B cell (primary cell): ENCODE measurements at regions not wholly inside any gene's neighbourhood (a gene's known extent, or its start where the extent isn't known, plus 50 kb on each side); places are given as distances from the start of the nearest gene placed in this dataset.

Experiments
- ATAC-seq: fragments of 200-7000 bp; cut with Tn5 transposase; one replicate; pipeline ENCODE4 v1.10.0; 2021; ENCODE audit warnings: low read depth, mild to moderate bottlenecking, moderate number of reproducible peaks, moderate library complexity
- CTCF ChIA-PET: fragments of 350-600 bp; sonication (Branson Sonifier 250); formaldehyde crosslinking; loops from one replicate; lab custom pipeline; 2021; ENCODE audit warnings: antibody characterized with exemption, inconsistent platforms; lab: Charles Lee
- POLR2A ChIA-PET: fragments of 350-600 bp; sonication (Branson Sonifier 250); formaldehyde crosslinking; loops from one replicate; lab custom pipeline; 2021; ENCODE audit warnings: antibody characterized with exemption; lab: Charles Lee
- DNase-seq: peaks from one replicate; pipeline ENCODE4 v3.0.0; 2013
- H2AFZ ChIP-seq: 2 replicates; pipeline ENCODE4 v1.6.1; 2012; ENCODE audit warnings: mild to moderate bottlenecking, low read depth, low read length; ENCODE audit not compliant: insufficient read depth, poor library complexity, severe bottlenecking
- H3K27ac ChIP-seq, 2 donors: 1 replicate in 1 of 2; 2 replicates in 1 of 2; pipeline ENCODE4 v1.5.1; 2012 to 2013; ENCODE audit warnings: low read length in 2 of 2, mild to moderate bottlenecking in 2 of 2, moderate library complexity in 1 of 2
- H3K27me3 ChIP-seq, 4 experiments: fragments of 200-600 bp in 1 of 4; sonication (generic) in 1 of 4; replicated peaks in 1 of 4; 1 replicate in 2 of 4; 2 replicates in 2 of 4; pipeline versions ENCODE4 v1.6.1 to v1.7.0; 2013 to 2016; ENCODE audit warnings: low read length in 3 of 4, mild to moderate bottlenecking in 2 of 4, mixed read lengths in 1 of 4, moderate library complexity in 1 of 4; ENCODE audit not compliant: insufficient read depth in 4 of 4, control insufficient read depth in 3 of 4; ENCODE audit errors: control extremely low read depth in 1 of 4
- H3K36me3 ChIP-seq, 2 experiments: replicated peaks in 1 of 2; 1 replicate in 1 of 2; 2 replicates in 1 of 2; pipeline versions ENCODE4 v1.6.1 to v1.7.1; 2013; ENCODE audit warnings: low read length in 1 of 2; ENCODE audit not compliant: insufficient read depth in 2 of 2, control insufficient read depth in 1 of 2; ENCODE audit errors: control extremely low read depth in 1 of 2, extremely low read depth in 1 of 2
- H3K4me1 ChIP-seq, 2 donors: fragments of 200-600 bp in 1 of 2; sonication (generic) in 1 of 2; 1 replicate in 1 of 2; 2 replicates in 1 of 2; pipeline versions ENCODE4 v1.5.1 to v1.6.1; 2013 to 2017; ENCODE audit warnings: low read length in 2 of 2; ENCODE audit not compliant: control insufficient read depth in 2 of 2, insufficient read depth in 2 of 2
- H3K4me2 ChIP-seq: replicated peaks from 2 replicates; pipeline ENCODE3; 2012; ENCODE audit warnings: mild to moderate bottlenecking, low read depth, low read length; ENCODE audit not compliant: poor library complexity, severe bottlenecking
- H3K4me3 ChIP-seq, 5 experiments: fragments of 200-600 bp in 1 of 5; sonication (generic) in 1 of 5; 1 replicate in 3 of 5; 2 replicates in 2 of 5; pipeline versions ENCODE4 v1.5.1 to v1.7.0; 2011 to 2016; ENCODE audit warnings: low read length in 4 of 5, mild to moderate bottlenecking in 4 of 5, low read depth in 2 of 5, control low read depth in 1 of 5, moderate library complexity in 1 of 5; ENCODE audit not compliant: insufficient read depth in 1 of 5; ENCODE audit errors: control extremely low read depth in 1 of 5, extremely low read depth in 1 of 5
- H3K79me2 ChIP-seq: fragments of 200-600 bp; sonication (generic); one replicate; pipeline ENCODE4 v1.6.0; 2016; ENCODE audit warnings: low read length; ENCODE audit not compliant: control insufficient read depth, insufficient read depth
- H3K9ac ChIP-seq: fragments of 200-600 bp; sonication (generic); 2 replicates; pipeline ENCODE4 v1.6.1; 2017; ENCODE audit warnings: mild to moderate bottlenecking, low read length, moderate library complexity
- H3K9me3 ChIP-seq, 3 donors: one replicate each; pipeline versions ENCODE4 v1.6.1 to v1.7.1; 2013; ENCODE audit warnings: low read length in 2 of 3; ENCODE audit not compliant: control insufficient read depth in 2 of 3, insufficient read depth in 1 of 3; ENCODE audit errors: control extremely low read depth in 1 of 3
- H4K20me1 ChIP-seq: 2 replicates; pipeline ENCODE4 v1.6.0; 2012; ENCODE audit warnings: mild to moderate bottlenecking, low read length; ENCODE audit not compliant: insufficient read depth, control insufficient read depth, poor library complexity, severe bottlenecking
- H3K27ac Mint-ChIP-seq: one replicate; pipeline ENCODE4 v1.8.0; 2021; ENCODE audit warnings: mixed read lengths
- H3K27me3 Mint-ChIP-seq: one replicate; pipeline ENCODE4 v1.8.0; 2021; ENCODE audit warnings: mixed read lengths
- H3K4me1 Mint-ChIP-seq: one replicate; pipeline ENCODE4 v1.8.0; 2021; ENCODE audit warnings: mixed read lengths
- H3K4me3 Mint-ChIP-seq: one replicate; pipeline ENCODE4 v1.8.0; 2021; ENCODE audit warnings: mixed read lengths
- H3K9me3 Mint-ChIP-seq: one replicate; pipeline ENCODE4 v1.8.0; 2022; ENCODE audit warnings: mixed read lengths; ENCODE audit not compliant: insufficient read depth
- CTCF ChIP-seq: fragments of 200-600 bp; IDR thresholded peaks from one replicate; pipeline ENCODE4 v1.8.0; 2022; ENCODE audit warnings: antibody characterized with exemption, mild to moderate bottlenecking
- EZH2 ChIP-seq: IDR thresholded peaks from 2 replicates; pipeline ENCODE4 v1.6.1; 2012; ENCODE audit warnings: borderline replicate concordance, low read depth, mild to moderate bottlenecking, moderate library complexity, low read length; ENCODE audit not compliant: insufficient read depth, poor library complexity, severe bottlenecking
- WGBS: methylation state at CpG from one replicate; pipeline ENCODE4 v1.1.5; 2013; ENCODE audit warnings: missing lambda C conversion rate; ENCODE audit not compliant: insufficient coverage; 5-methylcytosine and 5-hydroxymethylcytosine counted together
- intact Hi-C: fragments of 100-400 bp; cut with micrococcal nuclease; formaldehyde crosslinking; loops from one replicate; pipeline ENCODE4 v1.10.0; 2022

- Histone ChIP-seq H2AFZ (no peak overlapping the region), H4K20me1 (no peaks in the 10 kb centered on the region), H3K4me3 (no peak overlapping the region), H3K9ac (no peak overlapping the region), H3K27me3 (no peaks in the 10 kb centered on the region), H3K36me3 (no peaks in the 10 kb centered on the region), H3K9me3 (no peaks in the 10 kb centered on the region), H3K79me2 (no peaks in the 10 kb centered on the region), H3K4me2 (no peak overlapping the region), H3K27ac (no peak overlapping the region), H3K4me1 (no peaks in the 10 kb centered on the region)
- no peak overlapping the region for H3K4me3 Mint-ChIP-seq
- DNase-seq (no peak), ATAC-seq (no peak)
- no peaks in the 10 kb centered on the region for H3K4me1 Mint-ChIP-seq
- ChIA-PET CTCF (no interaction called here), POLR2A (no interaction called here)
- peaks cover 3% of the 10 kb centered on the region for H3K27me3 Mint-ChIP-seq
- peaks cover 3% of the 10 kb centered on the region for H3K9me3 Mint-ChIP-seq
- no peak overlapping the region for H3K27ac Mint-ChIP-seq
- intact Hi-C loops: no loop called here
- TF ChIP-seq CTCF (no peak), EZH2 (no peak)
- no CpG with 5 or more reads among the region's 4 CpGs for WGBS
Measured at GRCh38 chr2:40528564-40528963, 76.7 kb upstream of the SLC8A1 start.

- H3K27me3 Mint-ChIP-seq: peaks cover 3% of the 10 kb centered on the region
- TF ChIP-seq CTCF (no peak), EZH2 (no peak)
Measured at GRCh38 chr2:40531359-40531758, 79.5 kb upstream of the SLC8A1 start.

More at GRCh38 chr2:40531359-40531758, 79.5 kb upstream of the SLC8A1 start:
- H3K4me2 ChIP-seq: no peak overlapping the region
- POLR2A ChIA-PET: no interaction called here
- H3K36me3 ChIP-seq: no peaks in the 10 kb centered on the region
- Mint-ChIP-seq H3K27ac (no peak overlapping the region), H3K9me3 (peaks cover 3% of the 10 kb centered on the region), H3K4me1 (no peaks in the 10 kb centered on the region), H3K4me3 (no peak overlapping the region)
- intact Hi-C loops: no loop called here
- ATAC-seq: no peak
- no peaks in the 10 kb centered on the region for H4K20me1 ChIP-seq
- CTCF ChIA-PET: no interaction called here
- H3K27me3 ChIP-seq: no peaks in the 10 kb centered on the region
- DNase-seq: no peak
- H3K9me3 ChIP-seq: no peaks in the 10 kb centered on the region
- no peak overlapping the region for H3K4me3 ChIP-seq
- H2AFZ ChIP-seq: no peak overlapping the region
- no peaks in the 10 kb centered on the region for H3K79me2 ChIP-seq
- no peak overlapping the region for H3K9ac ChIP-seq
- no peak overlapping the region for H3K27ac ChIP-seq
- no peaks in the 10 kb centered on the region for H3K4me1 ChIP-seq
